ENCODE measurements at regions not wholly inside any gene's neighbourhood (a gene's known extent, or its start where the extent isn't known, plus 50 kb on each side); places are given as distances from the start of the nearest gene placed in this dataset.
"Not testable (repeated sequence)": the region's sequence is repeated elsewhere in the genome, so short reads cannot be mapped to it uniquely, and the experiment has no call there.

- Histone ChIP-seq H3K27me3 (no peaks in the 10 kb centered on the region), H3K4me3 (no peak overlapping the region), H3K4me1 (no peaks in the 10 kb centered on the region), H3K9me3 (no peaks in the 10 kb centered on the region), H3K27ac (no peak overlapping the region), H3K36me3 (no peaks in the 10 kb centered on the region)
- TF ChIP-seq CTCF (IDR thresholded peaks at IDR 0.05) (no peak), POLR2A (IDR thresholded peaks at IDR 0.05) (no peak)
- no peak for DNase-seq
These were observed 76.8 kb upstream of the TSPY4 start for GRCh38 chrY:9260426-9260825.

GRCh38 chrY:9265551-9265950 is 71.7 kb upstream of the TSPY4 start:
- H3K36me3 ChIP-seq = no peaks in the 10 kb centered on the region
- no peaks in the 10 kb centered on the region for H3K4me1 ChIP-seq
- no peaks in the 10 kb centered on the region for H3K9me3 ChIP-seq
- no peak for TF ChIP-seq CTCF (IDR thresholded peaks at IDR 0.05)
- no peak for TF ChIP-seq POLR2A (IDR thresholded peaks at IDR 0.05)
- DNase-seq = no peak
- H3K27me3 ChIP-seq = no peaks in the 10 kb centered on the region
- no peak overlapping the region for H3K4me3 ChIP-seq
- H3K27ac ChIP-seq = no peak overlapping the region

GRCh38 chrY:9270351-9270750 is 66.9 kb upstream of the TSPY4 start:
- not testable (repeated sequence) for DNase-seq, H3K36me3 ChIP-seq, H3K4me1 ChIP-seq, H3K4me3 ChIP-seq, H3K9me3 ChIP-seq, H3K27me3 ChIP-seq, H3K27ac ChIP-seq

- not testable (repeated sequence) for H3K36me3 ChIP-seq, H3K27me3 ChIP-seq, H3K4me3 ChIP-seq, H3K4me1 ChIP-seq, H3K27ac ChIP-seq, DNase-seq, H3K9me3 ChIP-seq
These were observed 64.4 kb upstream of the TSPY4 start for GRCh38 chrY:9272847-9273246.

GRCh38 chrY:9278842-9279241 is 58.4 kb upstream of the TSPY4 start:
- H3K4me1 ChIP-seq, DNase-seq, H3K9me3 ChIP-seq, H3K27me3 ChIP-seq, H3K36me3 ChIP-seq, H3K4me3 ChIP-seq, H3K27ac ChIP-seq: not testable (repeated sequence)

Data from Peyer's patch (tissue), 4 donors.